HS-5 (cell line): ENCODE measurements at regions not wholly inside any gene's neighbourhood (a gene's known extent, or its start where the extent isn't known, plus 50 kb on each side); places are given as distances from the start of the nearest gene placed in this dataset.
"Not testable (repeated sequence)": the region's sequence is repeated elsewhere in the genome, so short reads cannot be mapped to it uniquely, and the experiment has no call there.

Experiments
- DNase-seq: peaks from one replicate; pipeline ENCODE4 v3.0.0-alpha.2; 2012; ENCODE audit warnings: low read depth

- no peak for DNase-seq
Measured at GRCh38 chr5:82644229-82644628, 366.1 kb upstream of the RPS23 start.

- DNase-seq: no peak
Measured at GRCh38 chr5:82642313-82642712, 364.2 kb upstream of the RPS23 start.

GRCh38 chr5:82641331-82642003 is 363.3 kb upstream of the RPS23 start:
- DNase-seq: peak; percentile 51

- no peak for DNase-seq
Measured at GRCh38 chr5:82640916-82641315, 362.8 kb upstream of the RPS23 start.

GRCh38 chr5:82639393-82640144 is 361.4 kb upstream of the RPS23 start:
- DNase-seq: no peak

GRCh38 chr5:82636591-82636990 is 358.4 kb upstream of the RPS23 start:
- DNase-seq: no peak

- peak; percentile 57 for DNase-seq
Measured at GRCh38 chr5:82635561-82636288, 357.6 kb upstream of the RPS23 start.

- DNase-seq: no peak
Measured at GRCh38 chr5:82628364-82628910, 350.3 kb upstream of the RPS23 start.

GRCh38 chr5:82626905-82627591 is 348.9 kb upstream of the RPS23 start:
- not testable (repeated sequence) for DNase-seq

- DNase-seq: not testable (repeated sequence)
Measured at GRCh38 chr5:82626012-82626411, 347.9 kb upstream of the RPS23 start.

GRCh38 chr5:82624062-82624461 is 345.9 kb upstream of the RPS23 start:
- no peak for DNase-seq

- DNase-seq: no peak
Measured at GRCh38 chr5:82622711-82623514, 344.8 kb upstream of the RPS23 start.

- no peak for DNase-seq
Measured at GRCh38 chr5:82622205-82622604, 344.1 kb upstream of the RPS23 start.

GRCh38 chr5:82620957-82621600 is 342.9 kb upstream of the RPS23 start:
- no peak for DNase-seq

- no peak for DNase-seq
Measured at GRCh38 chr5:82619097-82619496, 340.9 kb upstream of the RPS23 start.

GRCh38 chr5:82614706-82615105 is 336.6 kb upstream of the RPS23 start:
- DNase-seq: no peak

- DNase-seq: no peak
Measured at GRCh38 chr5:82613891-82614290, 335.7 kb upstream of the RPS23 start.

GRCh38 chr5:82610686-82611085 is 332.5 kb upstream of the RPS23 start:
- no peak for DNase-seq

- no peak for DNase-seq
Measured at GRCh38 chr5:82605441-82605973, 327.4 kb upstream of the RPS23 start.
